Activated CD8-positive, alpha-beta memory T cell treated with anti-CD3 and anti-CD28 coated beads for 48 hours (primary cell): ENCODE measurements at regions not wholly inside any gene's neighbourhood (a gene's known extent, or its start where the extent isn't known, plus 50 kb on each side); places are given as distances from the start of the nearest gene placed in this dataset.
A peak's percentile ranks its signal among the peaks of the same experiment; 100 is the strongest.

Experiments used
- DNase-seq, 3 experiments: peaks; one replicate each; pipeline ENCODE4 v3.0.0-alpha.2; 2020; ENCODE audit warnings: low read depth in 2 of 3, low spot score in 2 of 3

DNA sequence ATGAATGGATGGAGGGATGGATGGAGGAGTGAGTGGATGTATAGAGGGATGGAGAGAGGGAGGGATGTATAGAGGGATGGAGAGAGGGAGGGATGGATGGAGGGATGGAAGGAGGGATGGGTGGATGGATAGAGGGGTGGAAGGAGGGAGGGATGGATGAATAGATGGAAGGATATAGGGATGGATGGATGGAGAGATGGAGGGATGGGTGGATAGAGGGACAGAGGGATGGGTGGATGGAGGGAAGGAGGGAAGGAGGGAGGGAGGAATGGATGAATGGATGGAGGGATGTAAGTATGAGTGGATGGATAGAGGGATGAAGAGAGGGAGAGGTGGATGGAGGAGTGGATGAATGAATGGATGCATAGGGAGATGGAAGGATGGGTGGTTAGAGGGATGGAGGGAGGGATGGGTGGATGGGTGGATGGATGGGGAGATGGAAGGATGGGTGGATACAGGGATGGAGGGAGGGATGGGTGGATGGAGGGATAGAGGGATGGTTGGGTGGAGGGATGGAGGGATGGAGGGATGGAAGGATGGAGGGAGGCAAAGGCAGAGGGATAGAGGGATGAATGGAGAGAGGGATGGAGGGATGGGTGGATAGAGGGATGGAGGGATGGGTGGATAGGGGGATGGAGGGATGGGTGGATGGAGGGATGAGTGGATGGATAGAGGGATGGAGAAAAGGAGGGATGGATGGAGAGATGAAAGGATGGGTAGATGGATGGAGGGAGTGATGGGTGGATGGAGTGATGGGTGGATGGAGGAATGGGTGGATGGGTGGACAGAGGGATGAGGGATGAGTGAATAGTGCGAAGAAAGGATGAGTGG is 313.8 kb downstream of the UACA start:
- no peak for DNase-seq

DNA sequence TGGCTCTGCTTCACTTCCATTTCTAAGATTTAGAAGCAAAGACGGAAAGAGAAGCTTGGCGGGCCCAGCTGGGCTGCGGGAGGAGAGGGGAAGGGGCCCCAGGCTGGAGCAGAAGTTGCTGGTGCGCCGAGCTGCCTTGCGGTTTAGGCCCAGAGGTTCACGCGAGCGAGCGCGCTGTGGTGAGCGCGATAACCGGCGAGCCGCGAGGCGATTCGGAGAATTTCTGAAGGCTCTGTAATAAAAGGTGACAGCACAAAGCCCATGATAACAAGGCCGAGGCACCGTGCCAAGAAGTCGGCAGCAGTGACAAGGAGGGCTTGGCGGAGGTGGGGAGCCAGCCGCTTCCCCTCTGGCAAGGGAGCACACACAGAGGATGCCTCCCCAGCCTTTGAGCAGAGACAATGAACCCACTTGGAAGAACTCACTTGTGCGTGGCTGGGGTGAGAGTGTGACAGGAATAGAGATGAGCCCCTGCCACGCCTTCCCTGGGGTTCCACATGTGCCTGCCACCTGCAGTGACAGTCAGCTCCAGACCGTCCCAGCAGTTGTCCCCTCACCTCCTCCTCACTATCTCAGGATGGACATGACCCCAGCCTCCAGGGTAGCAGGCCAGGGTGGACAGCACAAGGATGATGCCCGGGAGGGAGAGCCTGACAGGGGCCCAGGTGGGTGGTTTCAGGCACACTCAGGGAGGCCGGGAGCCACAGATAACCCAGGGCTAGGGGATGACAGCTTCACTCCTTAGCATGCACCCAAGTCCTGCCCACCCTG is 315.2 kb downstream of the UACA start:
- peak in 1 of 3 experiments; percentile 15 for DNase-seq

DNA sequence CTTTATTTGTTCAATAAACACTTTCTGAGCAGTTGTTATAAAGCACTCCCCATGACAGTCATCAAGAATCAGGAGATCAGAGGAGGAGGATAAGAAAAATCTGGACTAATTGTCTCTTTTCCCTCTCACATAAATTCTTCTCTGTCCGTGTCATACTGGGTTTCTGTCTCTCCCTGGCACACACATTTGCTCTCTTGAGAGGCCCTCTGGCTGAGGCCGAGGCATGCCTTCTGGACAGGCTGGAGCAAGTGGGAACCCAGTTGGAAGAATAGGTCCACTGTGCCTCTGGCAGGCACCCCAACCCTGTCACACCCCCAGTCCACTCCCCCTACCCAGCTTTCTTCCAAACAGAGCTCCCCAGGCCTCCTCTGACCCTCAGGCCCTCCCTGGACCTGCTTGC is 315.8 kb downstream of the UACA start:
- DNase-seq: no peak

DNA sequence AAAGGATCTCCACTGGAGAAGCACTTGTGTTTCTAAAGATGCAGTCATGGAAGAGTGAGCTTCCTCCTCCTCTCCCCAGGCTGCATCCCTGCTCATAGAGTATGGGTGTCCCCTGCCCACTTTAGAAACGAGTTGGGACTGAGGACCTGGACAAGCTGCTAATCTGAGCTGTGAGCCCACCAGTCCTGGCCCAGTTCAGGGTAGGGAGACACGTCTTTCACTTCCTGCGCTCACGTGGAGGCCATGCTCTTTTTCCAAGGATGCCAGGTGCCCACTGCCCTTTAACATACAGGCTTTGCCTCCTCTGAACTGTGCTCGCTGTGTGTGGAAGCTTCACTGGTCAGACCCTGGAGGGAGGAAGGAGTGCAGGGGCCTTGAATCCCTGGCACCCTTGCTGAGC is 316.3 kb downstream of the UACA start:
- DNase-seq: no peak

DNA sequence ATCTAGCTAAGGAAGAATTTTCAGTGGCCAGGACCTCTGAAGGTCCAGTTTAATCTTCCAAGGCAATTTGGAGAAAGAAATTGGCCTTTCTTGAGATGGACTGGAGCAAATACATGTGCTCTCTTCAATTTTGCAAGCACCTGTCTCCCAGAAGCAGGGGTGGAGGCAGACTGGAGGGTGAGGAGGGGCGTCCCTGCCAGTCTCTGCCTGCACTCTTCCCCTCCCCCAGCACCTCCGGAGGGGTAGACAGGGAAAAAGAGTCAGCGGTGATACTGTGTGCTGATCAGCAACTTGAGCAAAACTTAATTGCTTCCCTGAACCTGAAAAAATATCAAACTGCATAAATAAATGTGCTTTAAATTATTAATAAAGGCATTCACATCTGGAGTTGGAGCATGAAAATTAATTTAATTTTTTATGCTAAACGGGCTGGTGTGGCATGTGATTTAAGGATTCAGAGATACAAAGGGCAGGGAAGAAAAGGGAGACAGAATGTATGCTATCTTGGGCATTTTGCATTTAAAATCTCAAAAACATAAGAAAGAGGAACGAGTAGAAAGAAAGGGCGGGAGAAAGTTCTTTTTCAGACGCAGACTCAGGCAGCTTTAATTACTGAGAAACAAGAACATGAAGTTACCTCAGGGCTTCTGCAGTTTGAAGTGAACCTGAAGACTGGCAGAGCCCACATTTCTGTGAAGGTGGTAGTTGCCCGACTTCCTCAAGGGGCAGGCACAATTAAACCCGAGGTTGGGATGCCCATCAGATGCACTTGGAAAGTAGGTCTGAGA is 319.7 kb downstream of the UACA start:
- no peak for DNase-seq

DNA sequence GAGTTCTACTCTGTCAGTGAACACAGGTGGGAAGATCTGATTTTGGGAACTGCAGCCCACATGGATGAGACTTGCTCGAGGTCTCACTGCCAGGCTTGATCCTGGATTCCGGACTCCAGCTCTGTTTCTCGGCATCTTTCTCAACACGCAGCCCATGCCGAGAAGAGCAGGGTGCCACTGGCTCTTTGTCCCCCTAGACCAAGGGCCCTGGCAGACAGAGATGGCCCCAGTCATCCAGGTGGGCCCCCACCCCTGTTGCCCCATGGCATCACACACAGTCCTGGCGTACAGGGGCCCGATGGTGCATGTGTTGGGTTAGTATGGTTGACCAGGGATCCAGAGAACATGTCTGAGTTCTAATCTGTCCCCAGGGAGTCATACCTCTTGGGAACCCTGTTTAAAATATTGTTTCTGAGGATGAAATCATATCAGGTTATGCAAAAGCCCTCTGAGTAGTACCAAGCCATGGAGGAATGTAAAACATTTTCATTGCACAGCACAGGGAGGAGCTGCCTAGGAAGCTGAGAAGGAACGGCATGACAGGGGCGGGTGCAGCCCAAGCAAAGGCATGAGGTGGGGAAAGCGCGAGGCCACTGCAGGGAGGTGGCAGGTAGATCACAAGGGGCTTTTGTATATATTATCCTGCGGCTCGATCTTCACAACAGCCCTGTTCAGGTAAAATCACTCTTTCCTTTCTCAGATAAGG is 320.6 kb downstream of the UACA start:
- no peak for DNase-seq

DNA sequence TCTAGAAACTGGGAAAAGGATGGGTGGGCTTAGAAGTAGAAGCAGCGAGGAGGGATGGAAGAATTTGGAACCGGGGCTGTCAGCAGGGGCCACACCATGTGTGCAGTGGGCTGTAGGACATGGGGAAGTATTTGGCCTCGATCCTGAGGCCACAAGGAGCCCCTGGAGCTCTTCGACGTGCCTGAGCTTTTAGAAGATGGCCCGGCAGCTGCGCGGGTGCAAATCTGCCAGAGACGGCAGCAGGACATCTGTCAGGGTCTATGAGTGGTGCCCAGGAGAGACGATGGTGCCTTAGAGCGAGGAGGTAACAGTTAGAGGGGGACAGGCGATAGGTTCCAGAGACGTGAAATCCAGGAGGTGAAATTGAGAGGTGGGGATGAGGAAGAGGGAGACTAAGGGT is 321.1 kb downstream of the UACA start:
- no peak for DNase-seq

DNA sequence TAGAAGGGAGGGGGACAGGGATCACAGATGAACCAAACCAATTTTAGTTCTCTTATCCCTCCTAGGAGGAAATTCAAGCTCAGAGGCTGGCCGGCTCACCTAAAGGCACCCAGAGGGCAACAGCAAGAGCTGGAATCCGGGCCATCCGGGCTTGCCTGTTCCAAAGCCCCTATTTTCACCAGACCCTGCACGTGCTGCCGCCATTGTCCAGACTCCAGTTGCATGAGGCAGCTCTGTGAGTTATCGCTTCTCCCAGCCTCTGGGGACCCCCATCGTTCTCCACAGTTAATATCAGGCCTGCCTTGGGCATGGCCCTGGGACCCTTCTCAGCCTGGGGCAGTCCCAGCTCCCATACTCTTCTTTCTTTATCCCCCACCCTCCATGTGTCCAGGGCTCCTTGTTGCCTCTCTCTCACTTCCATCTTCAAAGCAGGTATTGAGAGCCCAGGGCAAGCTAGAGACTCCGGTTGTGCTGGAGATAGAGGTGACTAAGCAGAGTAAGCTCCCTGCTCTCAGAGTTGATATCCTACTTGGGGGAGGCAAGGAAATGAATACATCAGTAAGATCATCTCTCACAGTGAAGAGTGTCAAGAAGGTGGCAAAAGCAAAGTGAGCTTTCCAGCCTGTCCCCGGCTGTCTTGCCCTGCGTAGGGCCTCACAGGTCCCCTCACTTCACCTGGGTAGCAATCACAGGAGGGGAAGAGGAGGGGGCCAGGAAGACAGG is 322.8 kb downstream of the UACA start:
- DNase-seq: no peak

DNA sequence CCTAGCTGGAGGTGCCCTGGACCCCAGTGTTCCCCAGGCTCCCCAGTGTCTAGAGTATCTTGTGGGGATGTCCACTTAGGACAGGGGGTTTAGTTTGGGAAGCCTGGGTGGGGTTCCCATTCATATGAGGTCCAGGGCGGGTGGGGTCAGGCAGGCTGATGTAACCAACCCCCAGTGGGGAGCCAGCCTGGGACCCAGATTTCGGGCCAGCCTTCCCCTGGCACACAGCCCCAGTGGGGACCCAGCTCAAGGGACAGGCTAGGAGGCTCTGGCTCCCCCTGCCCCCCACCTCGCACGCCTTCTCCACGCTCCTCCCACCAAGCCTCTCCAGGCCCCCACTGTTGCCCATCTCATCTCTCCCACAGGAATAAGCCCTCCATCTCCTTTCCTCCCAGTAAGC is 323.5 kb downstream of the UACA start:
- no peak for DNase-seq

DNA sequence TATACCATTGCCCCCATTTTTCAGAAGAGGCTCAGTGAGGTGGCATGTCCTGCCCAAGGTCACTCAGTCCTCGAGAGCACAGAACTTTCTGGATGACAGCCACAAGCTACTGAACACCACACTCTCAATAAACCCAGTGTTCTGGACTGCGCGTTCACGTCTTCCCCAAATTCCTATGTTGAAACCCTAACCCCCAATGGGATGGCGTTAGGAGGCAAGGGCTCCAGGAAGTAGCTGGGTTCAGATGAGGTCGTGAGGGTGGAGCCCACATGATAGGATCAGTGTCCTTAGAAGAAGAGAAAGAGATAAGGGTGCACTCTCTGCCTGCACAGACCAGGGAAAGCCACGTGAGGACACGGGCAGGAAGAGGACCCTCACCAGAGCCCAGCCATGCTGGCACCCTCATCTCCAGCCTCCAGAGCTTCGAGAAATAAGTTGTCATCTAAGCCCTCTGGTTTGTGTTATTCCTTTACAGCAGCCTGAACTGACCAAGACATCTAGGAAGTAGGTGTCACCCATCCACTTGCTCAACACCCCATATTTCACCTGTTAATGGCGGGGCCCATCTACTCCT is 324.0 kb downstream of the UACA start:
- no peak for DNase-seq

DNA sequence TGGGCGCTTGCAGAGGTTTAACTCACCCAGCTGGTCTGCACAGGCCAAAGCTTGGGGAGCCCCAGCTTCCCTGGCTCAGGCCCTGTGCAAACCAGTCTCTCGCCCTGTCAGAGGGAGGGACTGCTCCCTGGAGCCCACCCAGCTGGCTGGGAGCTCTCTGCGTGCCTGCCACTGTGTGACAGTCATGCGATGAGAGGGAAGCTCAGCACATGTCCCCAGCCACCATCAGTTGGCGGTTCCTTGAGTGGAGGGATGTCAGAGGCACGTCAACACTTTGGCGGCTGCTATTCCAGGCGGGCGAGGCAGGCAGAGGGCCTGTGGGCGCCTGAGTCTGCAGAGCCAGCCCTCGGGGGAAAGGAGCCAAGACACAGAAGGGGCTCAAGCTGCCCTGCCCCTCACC is 324.6 kb downstream of the UACA start:
- DNase-seq: no peak

DNA sequence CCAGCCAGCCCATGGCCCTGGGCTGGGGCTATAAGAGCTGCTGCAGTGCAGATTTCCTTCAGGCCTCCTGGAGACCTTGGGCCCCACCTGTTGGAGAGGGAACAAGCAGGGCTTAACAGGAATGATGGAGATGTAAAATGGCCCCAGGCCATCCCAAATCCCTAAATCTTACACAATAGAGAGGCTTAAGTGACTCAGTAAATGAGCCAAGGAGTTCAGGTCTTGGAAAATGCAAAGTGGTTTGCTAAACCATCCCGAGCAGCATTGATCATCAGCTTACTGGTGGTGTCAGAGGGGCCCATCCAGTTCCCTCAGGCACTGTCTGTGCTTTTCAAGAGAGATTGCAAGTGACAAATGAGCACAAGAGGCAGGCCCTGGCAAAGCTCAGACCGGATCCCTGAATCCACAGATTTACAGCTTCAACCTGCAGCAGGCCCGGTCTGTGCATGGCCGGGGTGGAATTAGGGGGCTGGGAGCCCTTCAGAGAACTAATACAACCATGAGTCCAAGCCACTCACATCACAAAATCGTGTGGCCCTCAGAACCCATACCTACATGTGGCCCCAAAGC is 325.4 kb downstream of the UACA start:
- DNase-seq: no peak

DNA sequence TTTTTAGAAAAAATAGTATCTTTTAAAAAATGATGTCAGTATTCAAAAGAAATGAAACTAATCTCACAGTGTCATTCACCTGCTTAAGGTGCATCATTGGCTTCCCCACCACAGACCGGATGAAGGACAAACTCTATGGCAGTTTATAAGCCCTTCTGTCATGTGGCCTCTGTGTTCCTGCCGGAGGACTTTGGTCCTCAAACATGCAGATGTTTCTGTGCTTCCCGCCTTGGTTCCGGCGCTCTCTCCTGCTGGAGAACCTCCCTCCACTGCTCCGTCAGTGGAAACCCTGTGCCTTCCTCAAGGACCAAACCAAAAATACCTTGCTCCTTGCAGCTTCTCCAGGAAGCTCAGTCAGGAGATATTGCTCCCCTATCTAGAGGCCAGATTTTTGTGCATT is 326.3 kb downstream of the UACA start:
- DNase-seq: no peak

DNA sequence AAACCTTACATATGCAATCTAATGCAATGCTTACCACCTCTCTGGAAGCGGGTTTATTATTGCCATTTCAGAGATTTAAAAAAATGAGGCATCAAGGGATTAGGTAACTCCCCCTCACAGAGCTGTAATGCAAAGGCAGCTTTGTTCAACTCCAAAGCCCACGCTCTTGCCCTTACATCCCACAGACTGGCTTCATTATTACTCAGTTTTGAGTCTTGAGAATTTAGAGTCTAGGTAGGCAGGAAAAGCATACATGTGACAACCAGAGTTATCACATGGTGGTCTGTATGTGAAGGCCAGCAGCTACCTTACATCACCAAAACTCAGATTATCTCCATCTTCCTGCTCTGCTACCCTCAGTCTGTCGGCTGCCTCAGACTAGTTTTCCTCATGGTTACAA is 326.9 kb downstream of the UACA start:
- no peak for DNase-seq

DNA sequence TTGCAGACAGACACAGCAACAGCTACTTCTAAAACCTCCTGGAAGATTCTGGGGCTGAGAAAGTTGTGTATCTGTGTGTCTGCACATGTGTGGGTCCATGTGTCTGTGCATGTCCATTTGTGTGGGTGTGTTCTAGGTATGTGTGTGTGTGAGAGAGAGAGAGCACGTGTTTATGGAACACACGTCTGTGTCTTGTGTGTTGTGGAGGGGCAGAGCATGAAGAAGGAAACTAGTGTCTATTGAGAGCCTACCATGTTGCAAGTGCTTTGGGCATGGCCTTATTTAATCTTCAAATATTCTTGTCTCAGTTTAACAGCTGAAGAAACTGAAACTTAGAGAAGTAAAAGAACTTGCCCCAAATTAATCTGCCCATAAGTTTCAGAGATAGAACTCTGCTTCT is 327.5 kb downstream of the UACA start:
- no peak for DNase-seq

DNA sequence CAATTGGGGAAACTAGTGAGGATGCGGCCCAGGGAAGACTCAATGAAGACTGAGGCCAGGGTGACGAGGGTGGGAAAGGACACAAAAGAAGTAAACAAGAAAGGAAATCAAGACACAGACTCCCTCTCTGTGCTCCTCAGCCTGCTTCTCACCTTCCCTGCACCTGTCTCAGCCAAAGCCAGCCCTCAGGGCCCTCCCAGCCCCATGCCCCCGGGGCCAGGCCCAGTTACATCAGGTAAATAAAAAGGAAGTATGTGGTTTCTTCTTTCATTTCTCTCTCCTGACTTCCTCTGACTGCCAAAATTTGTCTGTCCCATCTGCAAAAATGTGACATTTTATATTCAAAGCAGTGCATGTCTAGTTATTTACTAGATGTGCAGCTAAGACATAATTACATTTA is 328.0 kb downstream of the UACA start:
- no peak for DNase-seq

DNA sequence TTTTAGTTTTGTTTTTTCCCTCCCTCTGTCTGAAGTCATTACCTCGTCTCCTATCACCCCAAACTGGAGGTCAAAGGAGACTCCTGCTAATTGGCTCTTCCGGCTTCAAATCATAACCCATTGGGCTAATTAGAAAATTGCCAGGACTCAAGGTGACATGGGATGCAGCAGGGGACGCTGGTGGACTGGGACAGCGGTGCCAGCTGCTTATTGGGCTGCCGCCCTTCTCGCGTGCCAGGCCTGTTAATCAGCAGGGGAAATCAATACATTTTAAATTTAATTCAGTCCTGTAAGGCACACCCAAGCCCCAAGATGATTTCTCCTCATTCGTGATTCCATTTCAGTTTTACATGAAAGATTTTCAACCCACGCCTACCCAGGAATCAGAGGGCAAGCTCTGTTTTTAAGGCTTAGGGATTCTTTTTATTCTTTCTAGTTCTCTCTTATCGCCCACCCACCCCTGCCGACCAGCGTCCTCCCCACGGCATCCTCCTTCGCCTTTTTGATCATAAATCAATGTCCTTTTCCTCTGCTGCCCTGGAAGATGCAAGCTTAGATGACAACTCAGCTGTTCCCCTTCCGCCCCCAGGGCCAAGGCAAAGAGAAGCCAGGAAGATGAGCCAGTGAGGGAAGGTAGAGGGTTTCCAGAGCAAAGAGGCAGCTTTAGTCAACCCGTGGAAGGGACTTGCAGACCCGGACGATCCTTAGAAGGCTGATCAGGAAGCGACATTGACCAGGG is 329.6 kb downstream of the UACA start:
- no peak for DNase-seq

DNA sequence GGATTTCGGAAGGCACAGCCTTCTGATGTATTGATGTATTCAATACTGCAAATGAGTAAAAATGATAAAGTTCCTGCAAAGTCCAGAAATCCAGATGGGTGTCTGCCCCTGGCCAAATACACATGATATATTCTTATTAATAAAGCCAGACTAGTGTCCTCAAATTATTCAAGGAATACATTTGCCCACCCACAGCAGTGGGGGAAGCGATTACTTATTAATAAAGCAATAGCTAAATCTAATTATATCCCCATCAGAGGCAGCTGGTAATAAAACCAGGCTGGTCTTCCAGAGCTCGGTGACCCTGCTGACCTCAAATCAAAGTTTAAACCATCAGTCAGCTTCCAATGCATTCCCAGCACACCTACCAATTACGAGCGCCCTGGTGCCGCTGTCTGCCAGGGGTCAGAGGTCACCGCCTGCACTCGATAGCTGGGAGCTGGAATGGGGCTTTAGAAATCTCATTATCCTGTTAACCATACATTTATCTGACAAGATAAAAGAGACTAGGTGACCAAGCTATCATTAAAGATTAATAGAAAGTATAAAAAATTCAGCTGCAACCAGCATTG is 330.3 kb downstream of the UACA start:
- DNase-seq: no peak

DNA sequence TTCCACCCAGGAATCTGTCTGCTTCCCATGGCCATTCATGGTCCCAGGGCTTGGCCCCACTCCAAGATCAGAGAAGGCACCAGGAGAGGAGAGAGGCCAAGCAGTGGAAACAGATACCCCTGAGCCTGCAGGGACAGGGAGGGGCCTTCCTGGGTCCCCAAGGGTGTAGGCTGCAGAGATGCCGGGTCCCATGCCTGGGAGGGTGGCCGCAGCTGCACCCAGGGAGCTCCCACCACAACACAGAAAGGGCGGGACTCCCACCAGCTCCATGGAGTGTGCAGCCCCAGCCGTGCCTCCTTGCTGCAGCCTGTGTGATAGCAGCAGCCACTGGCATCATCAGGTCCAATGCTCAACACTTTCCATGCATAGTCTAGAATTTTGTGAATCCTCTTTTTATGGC is 331.5 kb downstream of the UACA start:
- DNase-seq: no peak
